ENCODE measurements at regions not wholly inside any gene's neighbourhood (a gene's known extent, or its start where the extent isn't known, plus 50 kb on each side); places are given as distances from the start of the nearest gene placed in this dataset.
"Not testable (repeated sequence)": the region's sequence is repeated elsewhere in the genome, so short reads cannot be mapped to it uniquely, and the experiment has no call there.

GRCh38 chr11:37333345-37333744, 735.3 kb upstream of the RAG2 start:
- CTCF ChIA-PET = no interaction called here
- POLR2A ChIA-PET = no interaction called here
- TF ChIP-seq FOXA1 (IDR thresholded peaks at IDR 0.05) (no peak), NFRKB (IDR thresholded peaks at IDR 0.05) (no peak), SUZ12 (IDR thresholded peaks at IDR 0.05) (no peak), L3MBTL2 (conservative IDR thresholded peaks at IDR 0.05) (no peak), SP1 (IDR thresholded peaks at IDR 0.05) (no peak), FOXK2 (IDR thresholded peaks at IDR 0.05) (no peak), HDGF (IDR thresholded peaks at IDR 0.05; ENCODE audit: borderline replicate concordance) (no peak), CTBP1 (IDR thresholded peaks at IDR 0.05; ENCODE audit: borderline replicate concordance) (no peak), PKNOX1 (IDR thresholded peaks at IDR 0.05) (no peak), ZNF384 (IDR thresholded peaks at IDR 0.05) (no peak)
- no peak for DNase-seq (ENCODE audit: extremely low spot score)

- ChIA-PET POLR2A (no interaction called here), CTCF (no interaction called here)
- TF ChIP-seq FOXA1 (IDR thresholded peaks at IDR 0.05) (no peak), ZNF384 (IDR thresholded peaks at IDR 0.05) (no peak), ELF4 (IDR thresholded peaks at IDR 0.05) (no peak), CTBP1 (IDR thresholded peaks at IDR 0.05; ENCODE audit: borderline replicate concordance) (no peak), FOXK2 (IDR thresholded peaks at IDR 0.05) (no peak), NFRKB (IDR thresholded peaks at IDR 0.05) (no peak), SP1 (IDR thresholded peaks at IDR 0.05) (no peak)
- no peak for DNase-seq (ENCODE audit: extremely low spot score)
Observed at GRCh38 chr11:37323843-37324242, 725.8 kb upstream of the RAG2 start.

- no peak for DNase-seq (ENCODE audit: extremely low spot score)
- CTCF ChIA-PET = no interaction called here
- POLR2A ChIA-PET = no interaction called here
- TF ChIP-seq FOXK2 (IDR thresholded peaks at IDR 0.05) (no peak), ARNT (IDR thresholded peaks at IDR 0.05) (no peak), SP1 (IDR thresholded peaks at IDR 0.05) (no peak), FOXA1 (IDR thresholded peaks at IDR 0.05) (no peak), ZNF384 (IDR thresholded peaks at IDR 0.05) (no peak), CTBP1 (IDR thresholded peaks at IDR 0.05; ENCODE audit: borderline replicate concordance) (no peak)
Observed at GRCh38 chr11:37322333-37323194, 724.5 kb upstream of the RAG2 start.

GRCh38 chr11:37320921-37321320, 722.9 kb upstream of the RAG2 start:
- POLR2A ChIA-PET = no interaction called here
- TF ChIP-seq ELF4 (IDR thresholded peaks at IDR 0.05) = no peak
- no peak for TF ChIP-seq L3MBTL2 (conservative IDR thresholded peaks at IDR 0.05)
- TF ChIP-seq FOXK2 (IDR thresholded peaks at IDR 0.05) = no peak
- TF ChIP-seq ARNT (IDR thresholded peaks at IDR 0.05) = no peak
- no peak for TF ChIP-seq FOXA1 (IDR thresholded peaks at IDR 0.05)
- TF ChIP-seq TARDBP (IDR thresholded peaks at IDR 0.05) = no peak
- no peak for TF ChIP-seq FOXM1 (IDR thresholded peaks at IDR 0.05; ENCODE audit: borderline replicate concordance)
- no peak for TF ChIP-seq SP1 (IDR thresholded peaks at IDR 0.05)
- no peak for TF ChIP-seq LEF1 (IDR thresholded peaks at IDR 0.05; ENCODE audit: borderline replicate concordance)
- TF ChIP-seq SUZ12 (IDR thresholded peaks at IDR 0.05) = no peak
- TF ChIP-seq BHLHE40 (IDR thresholded peaks at IDR 0.05; ENCODE audit: borderline replicate concordance) = no peak
- TF ChIP-seq HDGF (IDR thresholded peaks at IDR 0.05; ENCODE audit: borderline replicate concordance) = no peak
- TF ChIP-seq NFRKB (IDR thresholded peaks at IDR 0.05) = no peak
- TF ChIP-seq CTBP1 (IDR thresholded peaks at IDR 0.05; ENCODE audit: borderline replicate concordance) = no peak
- DNase-seq (ENCODE audit: extremely low spot score) = no peak
- CTCF ChIA-PET = no interaction called here

GRCh38 chr11:37317803-37318202, 719.8 kb upstream of the RAG2 start:
- TF ChIP-seq BHLHE40 (IDR thresholded peaks at IDR 0.05; ENCODE audit: borderline replicate concordance) = no peak
- TF ChIP-seq SP1 (IDR thresholded peaks at IDR 0.05) = no peak
- no peak for TF ChIP-seq ARNT (IDR thresholded peaks at IDR 0.05)
- no peak for TF ChIP-seq FOXA1 (IDR thresholded peaks at IDR 0.05)
- TF ChIP-seq L3MBTL2 (conservative IDR thresholded peaks at IDR 0.05) = no peak
- TF ChIP-seq CTBP1 (IDR thresholded peaks at IDR 0.05; ENCODE audit: borderline replicate concordance) = no peak
- no peak for TF ChIP-seq TARDBP (IDR thresholded peaks at IDR 0.05)
- no peak for DNase-seq (ENCODE audit: extremely low spot score)
- ChIA-PET CTCF (no interaction called here), POLR2A (no interaction called here)

- no peak for DNase-seq (ENCODE audit: extremely low spot score)
- ChIA-PET CTCF (no interaction called here), POLR2A (no interaction called here)
- TF ChIP-seq L3MBTL2 (conservative IDR thresholded peaks at IDR 0.05) (no peak), TARDBP (IDR thresholded peaks at IDR 0.05) (no peak), ELF4 (IDR thresholded peaks at IDR 0.05) (no peak), LEF1 (IDR thresholded peaks at IDR 0.05; ENCODE audit: borderline replicate concordance) (no peak), FOXM1 (IDR thresholded peaks at IDR 0.05; ENCODE audit: borderline replicate concordance) (no peak), NFRKB (IDR thresholded peaks at IDR 0.05) (no peak), ZNF384 (IDR thresholded peaks at IDR 0.05) (no peak), HDGF (IDR thresholded peaks at IDR 0.05; ENCODE audit: borderline replicate concordance) (no peak), SP1 (IDR thresholded peaks at IDR 0.05) (no peak), CTBP1 (IDR thresholded peaks at IDR 0.05; ENCODE audit: borderline replicate concordance) (no peak), SUZ12 (IDR thresholded peaks at IDR 0.05) (no peak), PKNOX1 (IDR thresholded peaks at IDR 0.05) (no peak), FOXA1 (IDR thresholded peaks at IDR 0.05) (no peak), BHLHE40 (IDR thresholded peaks at IDR 0.05; ENCODE audit: borderline replicate concordance) (no peak), FOXK2 (IDR thresholded peaks at IDR 0.05) (no peak), ARNT (IDR thresholded peaks at IDR 0.05) (no peak)
Observed at GRCh38 chr11:37313266-37313665, 715.2 kb upstream of the RAG2 start.

- CTCF ChIA-PET = no interaction called here
- TF ChIP-seq TARDBP (IDR thresholded peaks at IDR 0.05) (no peak), L3MBTL2 (conservative IDR thresholded peaks at IDR 0.05) (no peak), PKNOX1 (IDR thresholded peaks at IDR 0.05) (no peak), FOXA1 (IDR thresholded peaks at IDR 0.05) (no peak), CTBP1 (IDR thresholded peaks at IDR 0.05; ENCODE audit: borderline replicate concordance) (no peak), ARNT (IDR thresholded peaks at IDR 0.05) (no peak), FOXM1 (IDR thresholded peaks at IDR 0.05; ENCODE audit: borderline replicate concordance) (no peak), LEF1 (IDR thresholded peaks at IDR 0.05; ENCODE audit: borderline replicate concordance) (no peak), ZNF384 (IDR thresholded peaks at IDR 0.05) (no peak), NFRKB (IDR thresholded peaks at IDR 0.05) (no peak), SP1 (IDR thresholded peaks at IDR 0.05) (no peak), BHLHE40 (IDR thresholded peaks at IDR 0.05; ENCODE audit: borderline replicate concordance) (no peak), HDGF (IDR thresholded peaks at IDR 0.05; ENCODE audit: borderline replicate concordance) (no peak), FOXK2 (IDR thresholded peaks at IDR 0.05) (no peak), SUZ12 (IDR thresholded peaks at IDR 0.05) (no peak), ELF4 (IDR thresholded peaks at IDR 0.05) (no peak)
- POLR2A ChIA-PET = no interaction called here
- DNase-seq (ENCODE audit: extremely low spot score) = no peak
Observed at GRCh38 chr11:37306563-37306962, 708.5 kb upstream of the RAG2 start.

GRCh38 chr11:37301405-37301804, 703.4 kb upstream of the RAG2 start:
- POLR2A ChIA-PET; DNase-seq (ENCODE audit: extremely low spot score); CTCF ChIA-PET: not testable (repeated sequence)
